ENCODE measurements at regions not wholly inside any gene's neighbourhood (a gene's known extent, or its start where the extent isn't known, plus 50 kb on each side); places are given as distances from the start of the nearest gene placed in this dataset.

- no peaks in the 10 kb centered on the region for H3K36me3 ChIP-seq
- H3K4me3 ChIP-seq: no peak overlapping the region
- no peak for TF ChIP-seq CTCF (IDR thresholded peaks at IDR 0.05)
- no peak overlapping the region for H3K27ac ChIP-seq
- H3K27me3 ChIP-seq: no peaks in the 10 kb centered on the region
- DNase-seq (no peak), ATAC-seq (no peak), FAIRE-seq (no peak)
- 58 to 76% methylated on average over 3 of the region's 3 CpGs for WGBS, 2 donors
- no peaks in the 10 kb centered on the region for H3K4me1 ChIP-seq
- intact Hi-C loops (cut with DNase I): no loop called here
- H3K9me3 ChIP-seq: no peaks in the 10 kb centered on the region
These were observed 881.8 kb downstream of the DCDC2C start for GRCh38 chr2:4585057-4585635.

- no peaks in the 10 kb centered on the region for H3K4me1 ChIP-seq
- intact Hi-C loops (cut with DNase I): no loop called here
- H3K27ac ChIP-seq: no peak overlapping the region
- H3K36me3 ChIP-seq: no peaks in the 10 kb centered on the region
- ATAC-seq (no peak), DNase-seq (no peak), FAIRE-seq (no peak)
- TF ChIP-seq CTCF (IDR thresholded peaks at IDR 0.05): no peak
- H3K4me3 ChIP-seq: no peak overlapping the region
- WGBS, 2 donors: 54 to 63% methylated on average over 2 of the region's 2 CpGs
- H3K27me3 ChIP-seq: no peaks in the 10 kb centered on the region
- H3K9me3 ChIP-seq: no peaks in the 10 kb centered on the region
These were observed 885.2 kb downstream of the DCDC2C start for GRCh38 chr2:4588606-4589005.

GRCh38 chr2:4591261-4591660 lies 887.9 kb downstream of the DCDC2C start:
- DNase-seq (no peak), ATAC-seq (no peak), FAIRE-seq (no peak)
- no peaks in the 10 kb centered on the region for H3K4me1 ChIP-seq
- WGBS, 2 donors: 58 to 81% methylated on average over 7 of the region's 7 CpGs
- TF ChIP-seq CTCF (IDR thresholded peaks at IDR 0.05): no peak
- H3K27me3 ChIP-seq: no peaks in the 10 kb centered on the region
- intact Hi-C loops (cut with DNase I): no loop called here
- no peaks in the 10 kb centered on the region for H3K9me3 ChIP-seq
- H3K36me3 ChIP-seq: no peaks in the 10 kb centered on the region
- no peak overlapping the region for H3K4me3 ChIP-seq
- no peak overlapping the region for H3K27ac ChIP-seq

- 64 to 71% methylated on average over 3 of the region's 3 CpGs for WGBS, 2 donors
- no peak for DNase-seq
- Histone ChIP-seq H3K27me3 (no peaks in the 10 kb centered on the region), H3K4me1 (no peaks in the 10 kb centered on the region), H3K27ac (no peak overlapping the region), H3K4me3 (no peak overlapping the region), H3K9me3 (no peaks in the 10 kb centered on the region), H3K36me3 (no peaks in the 10 kb centered on the region)
- no peak for FAIRE-seq
- ATAC-seq: no peak
- no peak for TF ChIP-seq CTCF (IDR thresholded peaks at IDR 0.05)
- intact Hi-C loops (cut with DNase I): no loop called here
These were observed 894.0 kb downstream of the DCDC2C start for GRCh38 chr2:4597400-4597799.

- no peak overlapping the region for H3K27ac ChIP-seq
- H3K27me3 ChIP-seq: no peaks in the 10 kb centered on the region
- no peak for DNase-seq
- 50 to 59% methylated on average over 1 of the region's 1 CpG for whole genome bisulfite sequencing, 2 donors
- H3K4me1 ChIP-seq: no peaks in the 10 kb centered on the region
- ATAC-seq: no peak
- FAIRE-seq: no peak
- no peak overlapping the region for H3K4me3 ChIP-seq
- TF ChIP-seq CTCF (IDR thresholded peaks at IDR 0.05): no peak
- H3K36me3 ChIP-seq: no peaks in the 10 kb centered on the region
- intact Hi-C loops (cut with DNase I): no loop called here
- no peaks in the 10 kb centered on the region for H3K9me3 ChIP-seq
These were observed 901.4 kb downstream of the DCDC2C start for GRCh38 chr2:4604767-4605166.

Data from pancreas (tissue), 10 donors.